ENCODE measurements at regions not wholly inside any gene's neighbourhood (a gene's known extent, or its start where the extent isn't known, plus 50 kb on each side); places are given as distances from the start of the nearest gene placed in this dataset.
"Not testable (repeated sequence)": the region's sequence is repeated elsewhere in the genome, so short reads cannot be mapped to it uniquely, and the experiment has no call there.

DNA sequence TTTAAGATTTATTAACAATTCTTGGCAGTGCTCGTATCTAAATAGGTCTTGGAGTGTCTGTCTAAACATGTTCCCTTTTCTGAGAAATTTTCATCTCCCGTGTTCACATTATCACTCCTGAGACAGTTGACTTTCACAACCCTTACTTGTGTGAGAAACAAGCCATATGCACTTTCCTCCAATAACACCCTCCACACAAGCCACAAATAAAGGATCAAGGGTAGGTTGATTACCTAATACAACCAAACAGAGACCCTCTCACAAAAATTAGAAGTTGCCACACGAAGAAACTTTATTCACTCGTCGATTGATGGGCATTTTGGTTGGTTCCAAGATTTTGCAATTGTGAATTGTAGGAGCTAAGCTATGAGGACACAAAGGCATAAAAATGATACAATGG, 763.9 kb downstream of the TRAM1L1 start:
- DNase-seq (ENCODE audit: low read depth in 3 of 3): no peak

DNA sequence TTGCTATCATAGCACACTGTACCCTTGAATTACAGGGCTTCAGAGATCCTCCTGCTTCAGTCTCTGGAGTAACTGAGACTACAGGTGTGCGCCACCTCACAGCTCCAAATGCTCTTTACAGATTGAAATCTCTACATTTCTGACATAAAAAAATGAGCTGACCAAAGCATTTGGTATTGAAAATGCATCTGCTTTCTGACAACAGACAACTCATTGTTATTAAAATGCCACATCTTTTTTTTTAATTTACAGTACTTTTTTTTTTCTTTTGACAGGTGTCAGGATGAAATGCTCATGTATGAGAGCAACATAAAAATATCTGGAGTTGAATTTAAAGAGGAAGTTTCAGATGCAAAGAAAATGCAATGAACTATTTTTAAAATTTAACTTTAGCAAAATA, 764.5 kb downstream of the TRAM1L1 start:
- no peak for DNase-seq (ENCODE audit: low read depth in 3 of 3)

DNA sequence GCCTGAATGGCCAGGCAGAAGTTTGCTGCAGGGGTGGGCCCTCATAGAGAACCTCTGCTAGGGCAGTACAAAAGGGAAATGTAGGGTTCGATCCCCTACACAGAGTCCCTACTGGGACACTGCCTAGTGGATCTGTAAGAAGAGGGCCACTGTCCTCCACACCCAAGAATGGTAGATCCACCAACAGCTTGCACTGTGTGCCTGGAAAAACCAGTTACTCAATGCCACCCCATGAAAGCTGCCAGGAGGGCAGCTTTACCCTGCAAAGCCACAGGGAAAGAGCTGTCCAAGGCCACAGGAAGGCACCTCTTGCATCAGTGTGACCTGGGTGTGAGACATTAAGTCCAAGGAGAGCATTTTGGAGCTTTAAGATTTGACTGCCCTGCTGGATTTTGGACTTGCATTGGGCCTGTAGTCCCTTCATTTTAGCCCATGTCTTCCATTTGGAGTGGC, 781.6 kb downstream of the TRAM1L1 start:
- DNase-seq (ENCODE audit: low read depth in 3 of 3): no peak

DNA sequence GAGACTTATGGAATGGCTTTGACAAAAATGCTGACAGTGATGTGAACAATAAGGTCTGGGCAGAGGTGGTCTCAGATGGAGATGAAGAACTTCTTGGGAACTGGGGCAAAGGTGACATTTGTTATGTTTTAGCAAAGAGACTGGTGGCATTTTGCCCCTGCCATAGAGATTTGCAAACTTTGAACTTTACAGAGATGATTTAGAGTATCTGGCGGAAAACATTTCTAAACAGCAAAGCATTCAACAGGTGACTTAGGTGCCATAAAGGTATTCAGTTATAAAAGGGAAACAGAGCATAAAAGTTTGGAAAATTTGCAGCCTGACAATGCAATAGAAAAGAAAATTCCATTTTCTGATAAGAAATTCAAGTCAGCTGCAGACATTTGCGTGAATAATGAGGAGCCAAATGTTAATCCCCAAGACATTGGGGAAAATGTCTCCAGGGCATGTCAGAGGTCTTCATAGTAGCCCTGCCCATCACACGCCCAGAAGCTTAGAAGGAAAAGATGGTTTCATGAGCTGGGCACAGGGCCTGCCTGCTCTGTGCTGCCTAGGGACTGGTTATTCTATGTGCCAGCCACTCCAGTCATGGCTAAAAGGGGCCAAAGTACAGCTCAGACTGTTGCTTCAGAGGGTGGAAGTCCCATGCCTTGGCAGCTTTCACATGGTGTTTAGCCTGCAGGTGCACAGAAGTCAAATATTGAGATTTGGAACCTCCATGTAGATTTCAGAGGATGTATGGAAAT, 782.2 kb downstream of the TRAM1L1 start:
- no peak for DNase-seq (ENCODE audit: low read depth in 3 of 3)

DNA sequence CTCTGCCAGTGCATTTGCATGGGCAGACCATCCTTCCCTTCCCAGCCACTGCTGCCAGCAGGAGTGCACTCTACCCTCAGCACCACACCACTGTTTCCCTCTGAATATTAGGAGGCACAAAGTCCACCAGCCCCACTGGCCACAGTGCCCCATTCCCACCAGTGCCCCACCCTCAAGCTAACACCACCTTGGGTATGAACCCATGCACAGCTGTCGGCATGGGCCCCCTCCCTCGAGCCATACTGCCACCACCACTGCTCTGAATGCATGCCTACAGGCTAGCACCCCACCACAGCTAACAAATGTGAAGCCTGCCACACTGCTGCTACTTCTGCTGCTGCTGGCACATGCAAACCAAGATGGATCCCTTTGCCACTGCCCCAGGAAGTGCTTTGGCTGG, 810.4 kb downstream of the TRAM1L1 start:
- DNase-seq (ENCODE audit: low read depth in 3 of 3): no peak

DNA sequence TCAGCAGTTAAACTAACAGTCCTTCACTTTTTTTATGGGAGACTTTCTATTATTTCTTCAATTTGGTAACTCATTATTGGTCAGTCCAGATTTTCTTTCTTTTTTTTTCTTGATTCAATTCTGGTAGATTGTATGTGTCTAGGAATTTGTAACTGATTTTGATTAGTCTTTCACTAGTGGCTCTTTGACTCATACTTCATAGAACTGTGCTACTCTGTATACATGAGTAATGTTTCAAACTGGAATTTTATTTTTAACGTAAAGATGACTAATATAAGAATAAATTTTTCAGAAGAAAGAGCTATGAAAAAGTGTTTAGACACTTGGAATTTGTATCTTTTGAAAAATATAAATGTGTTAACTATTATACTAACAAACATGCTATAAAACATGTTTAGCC, 813.0 kb downstream of the TRAM1L1 start:
- no peak for DNase-seq (ENCODE audit: low read depth in 3 of 3)

DNA sequence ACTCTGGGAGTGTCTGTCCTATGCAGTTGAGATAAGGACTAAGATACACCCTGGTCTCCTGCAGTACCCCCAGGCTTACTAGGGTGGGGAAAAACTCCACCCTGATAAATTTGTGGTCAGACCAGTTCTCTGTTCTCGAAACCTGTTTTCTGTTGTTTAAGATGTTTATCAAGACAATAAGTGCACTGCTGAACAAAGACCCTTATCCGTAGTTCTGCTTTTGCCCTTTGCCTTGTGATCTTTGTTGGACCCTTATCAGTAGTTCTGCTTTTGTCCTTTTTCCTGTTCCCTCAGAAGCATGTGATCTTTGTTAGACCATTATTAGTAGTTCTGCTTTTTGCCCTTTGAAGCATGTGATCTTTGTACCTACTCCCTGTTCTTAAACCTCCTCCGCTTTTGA, 824.4 kb downstream of the TRAM1L1 start:
- not testable (repeated sequence) for DNase-seq (ENCODE audit: low read depth in 3 of 3)

DNA sequence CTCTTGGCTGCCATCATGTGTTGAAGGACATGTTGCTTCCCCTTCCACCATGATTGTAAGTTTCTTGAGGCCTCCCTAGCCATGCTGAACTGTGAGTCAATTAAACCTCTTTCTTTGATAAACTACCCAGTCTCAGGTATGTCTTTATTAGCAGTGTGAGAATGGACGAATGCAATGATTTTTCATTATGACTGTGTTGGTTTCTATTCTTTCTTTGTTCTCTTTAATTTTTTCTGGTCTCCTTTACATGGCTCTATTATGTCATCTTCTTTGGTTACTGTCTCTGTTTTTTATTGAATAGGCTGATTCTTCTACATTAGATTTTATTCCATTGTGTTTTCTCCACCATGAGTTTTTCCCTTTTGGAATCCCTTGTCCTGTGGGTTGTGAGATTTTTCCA, 840.6 kb downstream of the TRAM1L1 start:
- DNase-seq (ENCODE audit: low read depth in 3 of 3): no peak

DNA sequence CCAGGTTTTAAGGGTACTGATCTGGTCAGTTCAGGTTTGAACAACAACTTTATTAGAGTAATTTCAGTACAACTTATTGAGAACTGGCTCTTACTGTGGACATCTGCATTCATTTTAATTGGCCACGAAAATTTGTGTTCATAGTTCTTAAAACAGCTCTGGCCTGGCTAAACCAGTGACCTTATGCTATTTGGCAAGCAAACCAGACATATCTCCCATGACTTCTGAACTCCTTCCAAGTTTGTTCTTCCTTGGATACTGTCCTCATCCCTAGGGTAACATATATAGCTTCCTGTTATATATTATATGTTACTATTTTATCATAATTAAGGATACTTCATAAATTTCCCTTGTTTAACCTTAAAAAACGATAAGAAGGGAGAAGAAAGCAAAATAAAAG, 841.9 kb downstream of the TRAM1L1 start:
- no peak for DNase-seq (ENCODE audit: low read depth in 3 of 3)

DNA sequence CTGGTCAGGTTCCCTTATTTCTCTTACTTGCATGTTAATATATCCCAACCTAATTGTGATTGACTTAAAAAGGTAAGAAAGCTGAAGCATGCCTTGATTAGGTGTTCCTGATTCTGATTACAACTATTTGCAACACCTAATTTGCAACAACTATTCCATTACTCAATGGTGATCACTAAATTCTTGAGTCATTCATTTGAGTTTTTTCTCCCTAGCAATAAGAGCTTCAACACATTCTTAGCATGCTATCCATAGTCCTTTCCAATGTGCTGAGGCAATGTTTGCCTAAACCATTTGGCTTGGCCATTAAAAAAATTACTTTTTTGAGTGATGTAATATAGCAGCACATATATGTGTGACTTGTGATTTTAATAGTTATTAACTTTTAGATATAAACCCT, 851.4 kb downstream of the TRAM1L1 start:
- DNase-seq (ENCODE audit: low read depth in 3 of 3): no peak

DNA sequence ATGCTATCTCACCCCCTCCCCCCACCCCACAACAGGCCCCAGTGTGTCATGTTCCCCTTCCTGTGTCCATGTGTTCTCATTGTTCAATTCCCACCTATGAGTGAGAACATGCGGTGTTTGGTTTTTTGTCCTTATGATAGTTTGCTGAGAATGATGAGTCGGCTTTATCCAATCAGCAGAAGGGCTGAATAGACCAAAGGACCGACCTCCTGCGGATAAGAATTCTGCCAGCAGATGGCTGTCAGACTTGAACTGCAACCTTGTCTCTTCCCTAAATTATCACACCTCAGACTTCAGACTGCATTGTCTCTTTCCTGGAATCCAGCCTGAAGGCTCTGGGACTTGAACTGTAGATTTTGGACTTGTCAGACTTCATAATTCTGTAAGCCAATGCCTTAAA, 853.4 kb downstream of the TRAM1L1 start:
- DNase-seq (ENCODE audit: low read depth in 3 of 3): not testable (repeated sequence)

DNA sequence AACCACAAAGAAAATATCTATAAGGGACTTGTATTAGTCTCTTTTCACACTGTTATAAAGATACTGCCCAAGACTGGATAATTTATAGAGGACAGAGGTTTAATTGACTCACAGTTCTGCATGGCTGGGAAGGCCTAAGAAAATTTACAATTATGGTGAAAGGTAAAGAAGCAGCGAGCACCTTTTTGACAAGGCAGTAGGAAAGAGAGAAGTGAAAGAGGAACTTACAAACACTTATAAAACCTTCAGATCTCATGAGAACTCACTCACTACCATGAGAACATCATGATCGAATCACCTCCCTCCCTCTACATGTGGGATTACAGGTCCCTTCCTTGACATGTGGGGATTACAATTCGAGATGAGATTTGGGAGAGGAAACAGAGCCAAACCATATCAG, 856.0 kb downstream of the TRAM1L1 start:
- DNase-seq (ENCODE audit: low read depth in 3 of 3): no peak

DNA sequence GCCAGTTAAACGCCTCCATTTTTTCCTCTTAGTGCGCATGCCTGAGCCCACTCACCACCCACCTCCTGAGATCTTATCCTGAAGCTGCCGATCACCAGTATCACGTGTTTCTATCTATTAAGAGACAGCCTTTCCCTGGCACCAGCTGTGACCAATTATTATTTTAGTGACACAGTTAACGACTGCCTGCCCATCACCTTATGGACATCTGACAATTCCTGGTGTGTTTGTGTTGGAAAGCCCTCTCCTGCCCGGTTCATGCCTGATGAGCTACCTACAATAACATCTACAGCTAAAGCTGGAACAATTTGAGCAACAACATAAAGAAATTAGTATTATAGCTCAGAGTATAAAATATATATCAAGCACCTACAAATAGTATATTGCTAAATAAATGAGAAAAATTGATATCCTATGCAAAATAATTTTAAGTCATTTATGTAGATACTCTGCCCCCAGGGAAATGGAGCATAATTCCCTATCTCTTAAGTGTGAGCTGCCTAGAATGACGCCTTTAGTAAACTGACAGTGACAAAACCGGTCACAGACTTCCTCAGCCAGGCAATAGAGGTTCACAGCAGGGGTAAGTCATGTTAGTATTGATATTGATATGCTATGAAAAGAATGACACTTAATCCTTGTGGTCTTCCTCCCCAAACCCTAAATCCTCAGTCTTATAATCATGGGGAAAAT, 862.2 kb downstream of the TRAM1L1 start:
- no peak for DNase-seq (ENCODE audit: low read depth in 3 of 3)

DNA sequence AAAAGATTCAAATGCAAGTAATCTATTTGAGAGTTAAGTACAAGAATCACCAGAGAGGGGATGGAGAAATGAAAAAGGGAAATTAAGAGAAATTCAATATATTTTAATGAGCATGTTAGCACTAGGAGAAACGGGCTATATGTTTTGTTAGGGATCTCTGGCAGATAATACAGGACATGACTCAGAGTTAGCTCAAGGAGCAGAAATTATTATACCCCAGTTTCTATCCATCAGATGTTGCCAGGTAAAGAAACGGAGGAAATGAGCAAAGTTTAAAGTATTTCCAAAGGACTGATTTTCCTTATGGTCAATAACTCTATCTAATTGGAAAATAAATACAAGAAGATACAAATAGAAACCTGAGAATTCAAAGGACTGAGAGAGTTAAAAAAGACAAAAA, 867.6 kb downstream of the TRAM1L1 start:
- DNase-seq (ENCODE audit: low read depth in 3 of 3): no peak

DNA sequence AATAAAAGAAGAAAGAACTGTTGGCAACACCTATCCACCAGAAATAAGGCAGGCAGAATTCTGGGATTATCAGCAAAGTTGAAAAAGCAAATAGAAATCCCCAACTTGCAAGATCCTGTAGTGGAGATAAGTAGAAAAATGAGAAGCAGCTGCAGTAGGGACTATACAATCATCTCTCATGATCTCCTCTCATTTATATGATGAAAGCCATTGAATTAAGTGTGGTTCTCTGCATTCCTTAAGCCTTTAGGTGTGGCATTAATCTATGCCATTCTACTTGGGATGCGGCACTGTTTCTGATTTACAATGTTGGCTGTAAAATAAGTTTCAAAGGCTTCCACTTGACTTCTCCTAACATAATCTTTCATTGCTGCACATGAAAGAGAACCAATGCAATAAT, 869.8 kb downstream of the TRAM1L1 start:
- no peak for DNase-seq (ENCODE audit: low read depth in 3 of 3)

DNA sequence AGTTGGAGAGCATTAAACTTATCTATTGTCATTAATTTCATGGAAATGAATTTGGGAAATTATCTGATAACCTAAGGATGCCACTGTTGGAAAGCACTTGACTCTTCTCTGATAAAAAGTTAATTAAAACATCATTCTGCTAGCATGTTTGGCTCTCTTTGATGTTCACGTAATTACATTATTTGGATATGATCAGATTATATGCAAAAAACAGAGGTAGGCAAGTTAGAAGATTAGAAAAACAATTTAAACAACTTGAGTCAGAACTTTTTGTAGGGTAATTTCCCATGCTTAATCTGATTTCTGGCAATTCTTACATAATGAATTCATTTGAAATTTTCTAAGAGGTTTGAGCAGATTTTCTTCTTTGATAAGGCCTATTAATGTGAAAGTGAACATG, 882.9 kb downstream of the TRAM1L1 start:
- no peak for DNase-seq (ENCODE audit: low read depth in 3 of 3)

DNA sequence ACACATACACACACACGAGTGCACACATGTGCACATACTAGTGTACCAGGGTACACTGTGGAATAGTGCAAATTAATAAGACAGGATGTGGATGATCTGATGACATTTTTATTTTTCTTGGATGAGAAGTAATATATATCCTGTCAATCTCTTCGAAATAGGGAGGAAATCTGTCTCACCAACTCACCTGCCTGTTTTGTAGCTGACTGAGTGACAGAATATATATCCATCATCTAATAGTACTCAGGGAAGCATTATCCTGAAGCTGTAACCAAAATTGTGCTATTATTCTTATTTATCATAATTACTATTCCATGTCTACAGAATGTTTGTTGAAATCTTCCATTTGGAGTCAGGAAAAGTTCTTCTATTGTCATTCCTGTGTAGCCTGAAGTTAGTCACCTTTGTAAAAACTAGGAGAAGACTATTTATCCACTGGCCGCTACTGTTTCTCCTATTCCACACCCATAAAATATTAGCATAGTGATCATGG, 888.0 kb downstream of the TRAM1L1 start:
- DNase-seq (ENCODE audit: low read depth in 3 of 3): no peak

DNA sequence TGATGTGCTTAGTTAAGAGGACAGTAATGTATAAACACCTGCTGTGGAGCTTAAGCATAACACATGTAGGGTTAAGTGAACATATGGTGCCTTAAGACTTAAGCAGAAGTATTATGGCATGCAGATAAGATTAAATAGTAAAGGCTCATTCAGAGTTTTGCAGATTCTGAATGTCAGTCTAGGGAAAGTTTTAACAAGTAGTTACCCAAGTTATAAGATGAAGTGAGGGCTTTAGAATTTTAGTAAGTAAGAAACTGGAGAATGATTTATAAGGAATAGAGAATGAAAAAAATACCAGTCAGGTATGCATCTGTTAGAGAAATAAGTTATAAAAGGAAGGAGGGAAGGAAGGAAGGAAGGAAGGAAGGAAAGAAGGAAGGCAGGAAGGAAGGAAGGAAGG, 902.1 kb downstream of the TRAM1L1 start:
- DNase-seq (ENCODE audit: low read depth in 3 of 3): no peak

DNA sequence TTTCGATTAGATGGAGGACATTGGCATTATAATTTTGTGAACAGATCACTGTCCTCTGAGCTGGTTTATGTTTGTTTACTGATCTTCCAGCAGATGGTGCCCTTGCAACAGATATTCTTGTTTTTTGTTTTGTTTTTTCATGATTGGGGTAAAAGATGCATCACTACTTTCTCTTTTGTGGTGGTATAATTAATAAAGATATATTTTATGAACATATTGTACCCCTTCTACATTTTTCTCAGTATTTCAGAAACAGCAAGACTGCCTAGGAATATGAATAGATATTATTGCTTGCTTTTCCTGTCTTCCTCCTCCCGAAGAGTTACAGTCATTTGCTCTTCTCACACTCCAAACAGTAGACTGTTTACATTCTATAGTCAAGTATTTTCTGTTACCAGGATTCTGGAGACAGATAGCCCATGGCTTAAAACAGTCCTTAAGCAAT, 905.2 kb downstream of the TRAM1L1 start:
- DNase-seq (ENCODE audit: low read depth in 3 of 3): no peak

DNA sequence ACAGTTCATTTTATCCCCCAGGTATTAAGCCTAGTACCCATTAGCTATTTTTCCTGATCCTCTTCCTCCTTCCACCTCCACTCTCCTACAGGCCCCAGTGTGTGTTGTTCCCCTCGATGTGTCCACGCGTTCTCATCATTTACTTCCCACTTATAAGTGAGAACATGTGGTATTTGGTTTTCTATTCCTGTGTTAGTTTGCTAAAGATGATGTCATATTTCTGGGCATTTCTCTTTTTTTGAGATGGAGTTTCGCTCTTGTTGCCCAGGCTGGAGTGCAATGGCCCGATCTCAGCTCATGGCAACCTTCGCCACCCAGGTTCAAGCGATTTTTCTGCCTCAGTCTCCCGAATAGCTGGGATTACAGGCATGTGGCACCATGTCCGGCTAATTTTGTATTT, 934.0 kb downstream of the TRAM1L1 start:
- not testable (repeated sequence) for DNase-seq (ENCODE audit: low read depth in 3 of 3)

DNA sequence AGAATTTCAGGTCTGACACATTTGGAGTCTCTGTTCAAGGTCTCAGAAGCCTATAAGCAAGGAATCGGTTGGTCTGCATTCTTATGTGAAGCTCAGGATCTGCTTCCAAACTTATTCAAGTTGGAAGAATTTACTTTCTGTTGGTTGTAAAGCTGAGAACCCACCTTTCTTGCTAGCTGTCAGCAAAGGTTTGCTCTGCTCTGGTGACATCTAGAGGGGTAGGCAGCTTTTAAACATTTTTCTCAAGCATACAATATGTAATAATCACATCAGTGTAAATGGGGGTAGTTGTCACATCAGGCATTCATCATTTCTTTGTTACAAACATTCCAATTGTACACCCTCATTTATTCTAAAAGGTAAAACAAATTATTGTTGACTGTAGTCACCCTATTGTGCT, 935.2 kb downstream of the TRAM1L1 start:
- DNase-seq (ENCODE audit: low read depth in 3 of 3): no peak

DNA sequence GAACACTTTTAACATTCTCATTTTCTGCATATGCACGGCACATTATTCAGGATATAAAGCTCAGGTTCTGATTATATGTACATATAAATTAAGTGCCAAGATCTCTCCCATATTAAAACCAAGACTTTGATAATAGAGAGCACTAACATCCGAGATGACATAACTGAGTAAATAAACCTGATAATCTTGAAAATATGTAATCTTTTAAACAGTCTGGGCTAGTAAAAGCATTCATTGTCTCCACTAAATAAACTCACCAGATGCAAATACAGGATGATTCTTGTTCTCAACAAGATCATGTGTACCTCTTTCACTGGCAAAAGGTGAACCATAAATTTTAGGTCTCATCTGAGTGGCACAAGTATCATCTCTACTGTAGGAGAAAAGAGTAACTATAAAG, 942.2 kb downstream of the TRAM1L1 start:
- DNase-seq (ENCODE audit: low read depth in 3 of 3): no peak

DNA sequence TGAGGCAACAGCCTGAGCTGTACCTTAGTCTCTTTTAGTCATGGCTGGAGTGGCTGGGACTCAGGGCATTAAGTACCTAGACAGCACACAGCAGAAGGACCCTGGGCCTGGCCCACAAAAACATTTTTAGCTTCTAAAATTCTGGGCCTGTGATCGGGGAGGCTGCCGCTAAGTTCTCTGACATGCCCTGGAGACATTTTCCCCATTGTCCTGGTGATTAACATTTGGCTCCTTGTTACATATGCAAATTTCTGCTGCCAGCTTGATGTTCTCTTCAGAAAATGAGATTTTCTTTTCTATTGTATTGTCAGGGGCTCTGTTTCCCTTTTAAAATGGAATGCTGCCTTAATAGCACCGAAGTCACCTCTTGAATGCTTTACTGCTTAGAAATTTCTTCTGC, 952.4 kb downstream of the TRAM1L1 start:
- no peak for DNase-seq (ENCODE audit: low read depth in 3 of 3)

Measured in stimulated activated CD4-positive, alpha-beta T cell treated with anti-CD3 and anti-CD28 coated beads, TNF-alpha, amount 100 ng/mL, for 24 hours (primary cell).